M059J (cell line): ENCODE measurements at regions not wholly inside any gene's neighbourhood (a gene's known extent, or its start where the extent isn't known, plus 50 kb on each side); places are given as distances from the start of the nearest gene placed in this dataset.

Experiments used
- DNase-seq: peaks from one replicate; pipeline ENCODE4 v3.0.0-alpha.2; 2012; ENCODE audit warnings: low read depth

GRCh38 chr1:55338448-55338820, 123.3 kb upstream of the USP24 start:
- DNase-seq: no peak

GRCh38 chr1:55337801-55338447, 122.8 kb upstream of the USP24 start:
- peak; percentile 74 for DNase-seq

DNA sequence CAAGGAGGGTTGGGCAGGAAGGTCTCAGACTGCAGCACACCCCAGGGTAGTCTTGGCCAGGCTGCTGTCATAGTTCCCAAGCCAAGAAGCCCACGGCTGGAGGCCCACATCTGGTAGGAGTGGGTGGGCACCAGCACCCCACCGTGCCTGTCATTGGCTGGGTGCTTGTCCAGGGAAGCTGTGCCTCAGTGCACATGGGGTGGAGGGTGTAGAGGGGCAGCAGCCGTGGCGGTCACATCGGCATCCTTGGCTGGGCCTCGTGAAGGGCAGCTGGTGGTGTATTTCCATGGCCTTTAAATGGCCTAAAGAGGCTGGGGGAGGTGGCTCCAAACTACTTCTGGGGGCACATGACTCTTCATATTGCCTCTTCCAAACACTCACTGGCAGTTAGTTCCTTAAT, 119.6 kb upstream of the USP24 start:
- no peak for DNase-seq

DNA sequence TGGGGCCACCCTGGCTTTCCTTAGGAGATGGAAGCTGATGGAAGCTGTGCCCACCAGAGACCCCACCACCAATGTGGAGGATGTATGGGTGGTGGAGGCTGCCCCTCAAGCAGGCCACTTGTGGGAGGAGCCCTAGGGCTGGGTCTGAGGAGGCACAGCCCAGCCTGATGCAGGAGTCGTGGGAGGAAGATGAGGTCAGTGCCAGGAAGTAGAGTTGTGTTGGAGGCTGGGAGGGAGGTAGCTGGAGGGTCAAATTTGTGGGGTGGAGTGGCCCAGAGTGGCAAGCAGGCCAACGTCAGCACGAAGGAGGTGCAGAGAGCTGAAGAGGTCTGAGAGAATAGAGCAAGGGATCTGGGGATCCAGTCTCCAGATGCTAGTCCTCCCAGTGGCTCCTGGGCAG, 119.0 kb upstream of the USP24 start:
- DNase-seq: no peak

- no peak for DNase-seq
Observed at GRCh38 chr1:55333461-55333860, 118.3 kb upstream of the USP24 start.

- DNase-seq: no peak
Observed at GRCh38 chr1:55331351-55331750, 116.2 kb upstream of the USP24 start.

- DNase-seq: no peak
Observed at GRCh38 chr1:55329808-55330432, 114.8 kb upstream of the USP24 start.

GRCh38 chr1:55329091-55329490, 113.9 kb upstream of the USP24 start:
- no peak for DNase-seq

DNA sequence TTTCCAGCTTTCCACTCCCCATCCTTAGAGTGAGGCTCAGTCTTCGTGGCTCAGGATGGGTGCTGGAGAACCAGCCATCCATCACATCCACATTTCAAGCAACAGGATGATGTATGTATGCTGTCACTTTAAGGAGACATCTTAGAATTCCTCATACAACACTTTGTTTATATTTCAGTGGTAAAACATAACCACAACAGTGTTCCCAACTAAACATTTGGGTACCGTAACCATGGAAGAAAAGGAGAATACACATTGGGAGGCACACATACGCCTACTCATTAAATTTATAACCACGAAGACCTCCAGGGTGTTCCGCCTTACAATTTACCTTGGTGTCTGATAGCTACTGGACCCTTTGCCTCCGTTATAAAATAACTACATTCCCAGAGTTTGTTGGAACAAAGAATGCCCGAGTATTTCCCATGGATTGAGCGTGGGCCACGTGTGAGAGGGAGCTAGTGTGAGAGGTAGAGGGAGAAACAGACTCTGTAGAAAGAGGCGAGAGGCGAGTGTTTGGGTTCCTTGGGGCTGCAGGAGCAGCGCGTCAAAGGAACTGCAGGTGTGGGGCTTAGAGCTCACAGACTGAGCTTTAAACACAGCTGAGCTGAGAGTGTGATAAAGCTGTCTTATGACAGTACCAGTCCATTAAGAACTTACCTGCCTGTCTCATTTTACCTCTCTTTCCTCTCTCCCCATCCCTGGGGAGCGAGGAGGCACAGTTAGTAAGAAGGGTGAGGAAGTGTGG, 111.5 kb upstream of the USP24 start:
- peak; percentile 91 for DNase-seq

- DNase-seq: no peak
Observed at GRCh38 chr1:55323760-55324159, 108.6 kb upstream of the USP24 start.

DNA sequence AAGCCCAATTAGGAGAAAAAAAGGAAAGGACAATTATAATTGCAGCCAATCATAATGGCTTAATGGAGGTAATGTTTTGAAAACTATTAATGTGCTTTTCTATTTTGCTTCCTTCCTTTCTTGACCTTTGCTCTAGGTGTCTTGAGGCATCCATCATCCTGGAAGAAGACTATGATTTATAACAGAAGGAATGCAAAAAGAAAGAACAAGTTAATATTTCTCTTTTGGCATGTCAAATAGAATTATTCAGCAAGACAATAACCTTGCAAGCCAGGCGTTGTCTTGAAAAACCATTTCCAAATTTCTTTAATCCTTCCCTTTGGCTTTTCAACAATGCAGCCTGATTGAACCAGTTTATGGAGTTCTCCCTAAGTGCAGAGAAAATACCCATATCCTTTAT, 107.7 kb upstream of the USP24 start:
- DNase-seq: peak; percentile 14

- peak; percentile 83 for DNase-seq
Observed at GRCh38 chr1:55321942-55322341, 106.8 kb upstream of the USP24 start.

GRCh38 chr1:55320891-55321290, 105.7 kb upstream of the USP24 start:
- DNase-seq: no peak

- DNase-seq: peak; percentile 18
Observed at GRCh38 chr1:55318116-55318817, 103.1 kb upstream of the USP24 start.

GRCh38 chr1:55317673-55318072, 102.5 kb upstream of the USP24 start:
- DNase-seq: no peak

DNA sequence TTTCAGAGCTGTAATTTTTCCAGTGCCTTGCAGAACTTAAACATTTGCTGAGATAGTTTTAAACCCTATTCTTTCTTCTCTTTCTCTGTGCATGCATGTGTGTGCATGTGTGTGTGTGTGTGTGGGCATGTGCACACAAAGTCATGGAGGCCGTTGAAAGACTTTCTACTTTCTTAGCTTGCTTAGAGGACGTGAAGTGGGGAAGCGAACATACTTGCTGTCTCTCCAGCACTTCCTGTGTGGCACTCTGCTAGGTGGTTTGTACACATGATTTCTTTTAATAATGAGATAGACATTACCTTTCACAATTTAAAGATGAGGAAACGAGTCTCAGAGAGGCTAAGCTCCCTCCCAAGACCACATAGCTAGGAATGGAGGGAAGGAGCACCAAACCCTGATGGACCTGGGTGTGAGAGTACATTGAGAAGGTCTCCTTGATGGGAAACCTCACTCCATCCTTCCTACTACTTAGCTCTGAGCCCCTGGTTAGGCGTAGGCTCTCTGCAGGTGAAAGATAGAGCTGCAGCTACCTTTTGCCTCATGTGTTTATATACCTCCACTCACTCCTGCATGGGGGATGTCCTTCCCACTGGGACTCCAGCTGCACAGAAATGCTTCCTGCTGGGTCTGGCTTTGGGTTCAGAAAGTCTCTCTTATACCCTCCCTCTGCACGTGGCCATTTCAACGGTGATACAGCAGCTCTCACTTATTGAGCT, 101.9 kb upstream of the USP24 start:
- DNase-seq: no peak

GRCh38 chr1:55316502-55316901, 101.3 kb upstream of the USP24 start:
- DNase-seq: no peak

GRCh38 chr1:55315552-55315951, 100.4 kb upstream of the USP24 start:
- DNase-seq: no peak

DNA sequence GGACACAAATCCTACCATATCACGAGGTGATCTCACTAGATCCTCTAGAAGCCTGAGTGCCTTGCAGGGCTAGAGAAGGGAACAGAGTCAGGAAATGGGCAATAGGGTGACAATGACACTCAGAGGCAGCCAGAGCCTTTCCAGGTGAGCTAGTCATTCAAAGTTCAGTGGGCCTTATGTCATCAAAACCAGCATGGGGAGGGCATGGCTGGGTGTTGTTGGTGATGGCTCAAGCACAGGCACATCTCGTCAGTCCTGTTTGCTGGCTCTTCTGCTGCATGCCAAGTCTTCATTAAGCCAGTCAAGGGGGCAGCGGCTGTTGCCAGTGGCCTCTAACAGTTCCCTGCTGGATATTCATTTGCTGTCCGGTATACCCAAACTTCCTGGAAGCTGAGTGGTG, 99.6 kb upstream of the USP24 start:
- DNase-seq: no peak

DNA sequence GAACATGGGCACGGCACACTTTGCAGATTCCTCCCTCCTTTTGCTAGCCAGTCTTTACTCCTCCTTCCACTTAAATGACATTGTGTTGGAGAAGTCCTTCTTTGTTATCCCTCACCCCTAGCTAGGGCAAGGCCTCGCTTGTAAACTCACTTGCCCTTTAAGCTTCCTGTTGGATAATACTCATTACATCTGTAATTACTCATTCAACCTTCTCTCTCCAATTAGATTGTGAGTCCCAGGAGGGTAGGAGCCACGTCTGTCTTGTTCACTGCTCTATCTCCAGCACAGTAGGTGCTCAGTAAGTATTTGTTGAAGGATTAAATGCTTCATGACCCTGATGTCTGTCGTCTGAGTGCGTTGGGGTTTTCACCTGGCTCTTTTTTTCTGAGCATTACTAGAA, 98.7 kb upstream of the USP24 start:
- peak; percentile 36 for DNase-seq

- DNase-seq: no peak
Observed at GRCh38 chr1:55311979-55312378, 96.8 kb upstream of the USP24 start.

- DNase-seq: peak; percentile 80
Observed at GRCh38 chr1:55311057-55311641, 96.0 kb upstream of the USP24 start.
